ENCODE measurements at regions not wholly inside any gene's neighbourhood (a gene's known extent, or its start where the extent isn't known, plus 50 kb on each side); places are given as distances from the start of the nearest gene placed in this dataset.

- TF ChIP-seq CTCF (IDR thresholded peaks at IDR 0.05; ENCODE audit: extremely low read depth, missing control alignments) = no peak
- DNase-seq (ENCODE audit: low spot score) = no peak
Measured at GRCh38 chr18:22613058-22613690, 195.5 kb upstream of the CTAGE1 start.

GRCh38 chr18:22613788-22614187 lies 196.1 kb upstream of the CTAGE1 start:
- no peak for DNase-seq (ENCODE audit: low spot score)
- TF ChIP-seq CTCF (IDR thresholded peaks at IDR 0.05; ENCODE audit: extremely low read depth, missing control alignments) = no peak

GRCh38 chr18:22623513-22623912 lies 205.8 kb upstream of the CTAGE1 start:
- DNase-seq (ENCODE audit: low spot score) = no peak
- no peak for TF ChIP-seq CTCF (IDR thresholded peaks at IDR 0.05; ENCODE audit: extremely low read depth, missing control alignments)

GRCh38 chr18:22624176-22624575 lies 206.5 kb upstream of the CTAGE1 start:
- no peak for TF ChIP-seq CTCF (IDR thresholded peaks at IDR 0.05; ENCODE audit: extremely low read depth, missing control alignments)
- DNase-seq (ENCODE audit: low spot score) = no peak

- no peak for DNase-seq (ENCODE audit: low spot score)
- no peak for TF ChIP-seq CTCF (IDR thresholded peaks at IDR 0.05; ENCODE audit: extremely low read depth, missing control alignments)
Measured at GRCh38 chr18:22625406-22625805, 207.7 kb upstream of the CTAGE1 start.

- no peak for DNase-seq (ENCODE audit: low spot score)
- TF ChIP-seq CTCF (IDR thresholded peaks at IDR 0.05; ENCODE audit: extremely low read depth, missing control alignments) = no peak
Measured at GRCh38 chr18:22626771-22627170, 209.1 kb upstream of the CTAGE1 start.

GRCh38 chr18:22627506-22627905 lies 209.8 kb upstream of the CTAGE1 start:
- no peak for DNase-seq (ENCODE audit: low spot score)

More at GRCh38 chr18:22627506-22627905, 209.8 kb upstream of the CTAGE1 start:
- no peak for TF ChIP-seq CTCF (IDR thresholded peaks at IDR 0.05; ENCODE audit: extremely low read depth, missing control alignments)

Measured in GM20000 (cell line).